Epithelial cell of prostate (primary cell): ENCODE measurements at regions not wholly inside any gene's neighbourhood (a gene's known extent, or its start where the extent isn't known, plus 50 kb on each side); places are given as distances from the start of the nearest gene placed in this dataset.
A peak's percentile ranks its signal among the peaks of the same experiment; 100 is the strongest.
"Not testable (repeated sequence)": the region's sequence is repeated elsewhere in the genome, so short reads cannot be mapped to it uniquely, and the experiment has no call there.

Source experiments
- DNase-seq: peaks from one replicate; pipeline ENCODE4 v3.0.0-alpha.2; 2011; ENCODE audit warnings: low read depth, low spot score
- H3K27ac ChIP-seq: fragments of 450-650 bp; 2 replicates; pipeline ENCODE4 v1.5.1; 2017; ENCODE audit warnings: mild to moderate bottlenecking

- no peak overlapping the region for H3K27ac ChIP-seq
- DNase-seq = no peak
These were observed 104.9 kb downstream of the FEM1C start for GRCh38 chr5:115439639-115440038.

- no peak for DNase-seq
- no peak overlapping the region for H3K27ac ChIP-seq
These were observed 105.5 kb downstream of the FEM1C start for GRCh38 chr5:115439042-115439441.

- peak overlapping the region; percentile 27 for H3K27ac ChIP-seq
- DNase-seq = no peak
These were observed 108.5 kb downstream of the FEM1C start for GRCh38 chr5:115435778-115436712.

- DNase-seq = no peak
- H3K27ac ChIP-seq = no peak overlapping the region
These were observed 109.4 kb downstream of the FEM1C start for GRCh38 chr5:115435065-115435777.

- no peak for DNase-seq
- no peak overlapping the region for H3K27ac ChIP-seq
These were observed 110.7 kb downstream of the FEM1C start for GRCh38 chr5:115433918-115434317.

GRCh38 chr5:115432691-115433090 is 111.9 kb downstream of the FEM1C start:
- DNase-seq = no peak
- no peak overlapping the region for H3K27ac ChIP-seq

GRCh38 chr5:115431116-115431515 is 113.5 kb downstream of the FEM1C start:
- H3K27ac ChIP-seq = peak overlapping the region; percentile 38
- no peak for DNase-seq

- peak overlapping the region; percentile 38 for H3K27ac ChIP-seq
- no peak for DNase-seq
These were observed 114.2 kb downstream of the FEM1C start for GRCh38 chr5:115430374-115430773.

GRCh38 chr5:115429345-115429940 is 115.1 kb downstream of the FEM1C start:
- peak overlapping the region; percentile 38 for H3K27ac ChIP-seq
- no peak for DNase-seq

GRCh38 chr5:115428676-115429075 is 115.9 kb downstream of the FEM1C start:
- no peak for DNase-seq

GRCh38 chr5:115428248-115428647 is 116.3 kb downstream of the FEM1C start:
- no peak overlapping the region for H3K27ac ChIP-seq
- no peak for DNase-seq

More at GRCh38 chr5:115428676-115429075, 115.9 kb downstream of the FEM1C start:
- H3K27ac ChIP-seq = no peak overlapping the region

- no peak overlapping the region for H3K27ac ChIP-seq
- DNase-seq = no peak
These were observed 120.1 kb downstream of the FEM1C start for GRCh38 chr5:115424446-115424845.

- DNase-seq = no peak
- H3K27ac ChIP-seq = no peak overlapping the region
These were observed 120.5 kb downstream of the FEM1C start for GRCh38 chr5:115424030-115424429.

- no peak overlapping the region for H3K27ac ChIP-seq
- no peak for DNase-seq
These were observed 121.0 kb downstream of the FEM1C start for GRCh38 chr5:115423541-115423940.

GRCh38 chr5:115423051-115423450 is 121.5 kb downstream of the FEM1C start:
- no peak for DNase-seq
- H3K27ac ChIP-seq = no peak overlapping the region

GRCh38 chr5:115420812-115421211 is 123.8 kb downstream of the FEM1C start:
- DNase-seq, H3K27ac ChIP-seq: not testable (repeated sequence)

GRCh38 chr5:115419846-115420585 is 123.6 kb upstream of the CCDC112 start:
- peak overlapping the region; percentile 29 for H3K27ac ChIP-seq
- no peak for DNase-seq

GRCh38 chr5:115418788-115419187 is 122.3 kb upstream of the CCDC112 start:
- H3K27ac ChIP-seq = no peak overlapping the region
- DNase-seq = no peak

- DNase-seq = no peak
- H3K27ac ChIP-seq = no peak overlapping the region
These were observed 120.6 kb upstream of the CCDC112 start for GRCh38 chr5:115417076-115417475.

GRCh38 chr5:115415143-115415491 is 118.7 kb upstream of the CCDC112 start:
- peak overlapping the region; percentile 71 for H3K27ac ChIP-seq
- DNase-seq = peak; percentile 70
